H1 (cell line): ENCODE measurements at regions not wholly inside any gene's neighbourhood (a gene's known extent, or its start where the extent isn't known, plus 50 kb on each side); places are given as distances from the start of the nearest gene placed in this dataset.

ENCODE experiments used
- CTCF ChIA-PET: fragments of 300-600 bp; sonication (Branson Sonifier 250); formaldehyde crosslinking; loops from one replicate; lab custom pipeline; 2021; ENCODE audit not compliant: partially characterized antibody; lab: Charles Lee
- POLR2A ChIA-PET: fragments of 300-600 bp; sonication (Branson Sonifier 250); formaldehyde crosslinking; loops from one replicate; lab custom pipeline; 2021; ENCODE audit warnings: inconsistent platforms; ENCODE audit not compliant: partially characterized antibody; lab: Charles Lee
- DNase-seq, 2 experiments: peaks; one replicate each; pipeline versions ENCODE4 v3.0.0 to v3.0.0-alpha.2; 2010 to 2022; ENCODE audit warnings: low spot score in 2 of 2, low read depth in 1 of 2, mixed read lengths in 1 of 2
- FAIRE-seq: peaks from 2 replicates; lab custom pipeline; 2011; peaks lifted over from hg19 to GRCh38; lab: Jason Lieb, UNC
- H2AFZ ChIP-seq: 2 replicates; pipeline ENCODE4 v1.8.1; 2012; ENCODE audit warnings: low read length, inconsistent platforms
- H2AK5ac ChIP-seq: 2 replicates; pipeline ENCODE4 v1.6.1; 2013; ENCODE audit warnings: low read depth, low read length
- H2BK120ac ChIP-seq: replicated peaks from 2 replicates; pipeline ENCODE3; 2013; ENCODE audit warnings: low read depth, low read length, inconsistent platforms
- H2BK12ac ChIP-seq: 2 replicates; pipeline ENCODE4 v1.6.1; 2013; ENCODE audit warnings: low read depth, low read length
- H2BK15ac ChIP-seq: 2 replicates; pipeline ENCODE4 v1.6.1; 2013; ENCODE audit warnings: low read length
- H2BK20ac ChIP-seq: 2 replicates; pipeline ENCODE4 v1.6.1; 2013; ENCODE audit warnings: low read length
- H2BK5ac ChIP-seq: 2 replicates; pipeline ENCODE4 v1.6.1; 2013; ENCODE audit warnings: low read depth, low read length
- H3K14ac ChIP-seq: 2 replicates; pipeline ENCODE4 v1.6.1; 2013; ENCODE audit warnings: inconsistent platforms; ENCODE audit not compliant: insufficient read length
- H3K18ac ChIP-seq: 2 replicates; pipeline ENCODE4 v1.6.1; 2013; ENCODE audit warnings: low read length; ENCODE audit errors: extremely low read depth
- H3K23ac ChIP-seq: 2 replicates; pipeline ENCODE4 v1.6.1; 2013; ENCODE audit warnings: inconsistent platforms; ENCODE audit not compliant: insufficient read length
- H3K23me2 ChIP-seq: 2 replicates; pipeline ENCODE4 v1.6.1; 2013; ENCODE audit warnings: low read depth, low read length
- H3K27ac ChIP-seq: 2 replicates; pipeline ENCODE4 v1.6.1; 2011; ENCODE audit warnings: low read depth, low read length, inconsistent platforms
- H3K27me3 ChIP-seq, 4 experiments: replicated peaks in 1 of 4; 1 replicate in 1 of 4; 2 replicates in 3 of 4; pipeline versions ENCODE4 v1.6.1 to v1.8.1; 2011 to 2013; ENCODE audit warnings: low read length in 3 of 4, mild to moderate bottlenecking in 3 of 4, inconsistent platforms in 2 of 4, mixed read lengths in 2 of 4, moderate library complexity in 1 of 4; ENCODE audit not compliant: control insufficient read depth in 3 of 4, insufficient read depth in 3 of 4; ENCODE audit errors: extremely low read depth in 1 of 4
- H3K36me3 ChIP-seq, 4 experiments: 2 replicates each; pipeline versions ENCODE4 v1.6.1 to v1.8.1; 2011 to 2013; ENCODE audit warnings: mild to moderate bottlenecking in 4 of 4, low read length in 3 of 4, moderate library complexity in 2 of 4, control low read depth in 1 of 4, inconsistent platforms in 1 of 4; ENCODE audit not compliant: insufficient read depth in 4 of 4, control insufficient read depth in 2 of 4
- H3K4ac ChIP-seq: replicated peaks from 2 replicates; pipeline ENCODE3; 2013; ENCODE audit warnings: low read length, low read depth, mixed read lengths, inconsistent platforms; ENCODE audit not compliant: insufficient read length
- H3K4me1 ChIP-seq, 4 experiments: replicated peaks in 1 of 4; 1 replicate in 1 of 4; 2 replicates in 3 of 4; pipeline versions ENCODE4 v1.6.1 to v1.8.1; 2011 to 2013; ENCODE audit warnings: low read length in 3 of 4, inconsistent platforms in 2 of 4, mixed read lengths in 1 of 4; ENCODE audit not compliant: insufficient read depth in 4 of 4, control insufficient read depth in 3 of 4
- H3K4me2 ChIP-seq, 2 experiments: 2 replicates each; pipeline versions ENCODE4 v1.6.1 to v1.8.1; 2011 to 2013; ENCODE audit warnings: low read depth in 2 of 2, low read length in 2 of 2, control low read depth in 1 of 2, inconsistent platforms in 1 of 2, mild to moderate bottlenecking in 1 of 2; ENCODE audit not compliant: insufficient read depth in 1 of 2
- H3K4me3 ChIP-seq, 4 experiments: fragments of 200-600, 300-600 bp in 1 of 4; sonication (generic), shearing (Covaris generic), sonication (Bioruptor Twin) in 1 of 4; 2 replicates each; pipeline versions ENCODE4 v1.5.1 to v1.8.1; 2011 to 2016; ENCODE audit warnings: low read length in 4 of 4, low read depth in 3 of 4, control low read depth in 2 of 4, inconsistent platforms in 2 of 4, mild to moderate bottlenecking in 2 of 4, mixed read lengths in 1 of 4, moderate library complexity in 1 of 4; ENCODE audit not compliant: insufficient read depth in 2 of 4; ENCODE audit errors: extremely low read depth in 1 of 4
- H3K56ac ChIP-seq: replicated peaks from 2 replicates; pipeline ENCODE3; 2013; ENCODE audit warnings: low read depth, mild to moderate bottlenecking, mixed read lengths, low read length, inconsistent platforms; ENCODE audit not compliant: insufficient read length
- H3K79me1 ChIP-seq: 2 replicates; pipeline ENCODE4 v1.6.1; 2013; ENCODE audit warnings: low read depth, low read length, control low read depth
- H3K79me2 ChIP-seq, 2 experiments: 2 replicates each; pipeline versions ENCODE4 v1.6.1 to v1.8.1; 2012 to 2013; ENCODE audit warnings: low read length in 2 of 2, mild to moderate bottlenecking in 2 of 2, inconsistent platforms in 1 of 2; ENCODE audit not compliant: insufficient read depth in 2 of 2, control insufficient read depth in 1 of 2
- H3K9ac ChIP-seq, 4 experiments: replicated peaks in 1 of 4; 1 replicate in 1 of 4; 2 replicates in 3 of 4; pipeline versions ENCODE4 v1.6.1 to v1.8.1; 2011 to 2013; ENCODE audit warnings: low read depth in 3 of 4, low read length in 3 of 4, control low read depth in 2 of 4, mild to moderate bottlenecking in 2 of 4, moderate library complexity in 2 of 4, inconsistent platforms in 1 of 4; ENCODE audit errors: extremely low read depth in 1 of 4
- H3K9me3 ChIP-seq, 2 experiments: 2 replicates each; pipeline versions ENCODE4 v1.6.1 to v1.8.1; 2012 to 2013; ENCODE audit warnings: mild to moderate bottlenecking in 2 of 2, moderate library complexity in 2 of 2, control low read depth in 1 of 2, inconsistent platforms in 1 of 2, low read depth in 1 of 2, low read length in 1 of 2, mixed read lengths in 1 of 2; ENCODE audit not compliant: insufficient read depth in 2 of 2
- H4K20me1 ChIP-seq, 2 experiments: replicated peaks in 1 of 2; 2 replicates each; pipeline versions ENCODE3 to v1.8.1; 2011 to 2013; ENCODE audit warnings: inconsistent platforms in 2 of 2, low read length in 2 of 2, mild to moderate bottlenecking in 1 of 2; ENCODE audit not compliant: insufficient read depth in 2 of 2, control insufficient read depth in 1 of 2
- H4K5ac ChIP-seq: 2 replicates; pipeline ENCODE4 v1.6.1; 2013; ENCODE audit warnings: low read length, low read depth, mixed read lengths, inconsistent platforms; ENCODE audit not compliant: insufficient read length
- H4K8ac ChIP-seq: 2 replicates; pipeline ENCODE4 v1.8.0; 2013; ENCODE audit warnings: mild to moderate bottlenecking, moderate library complexity, low read length, inconsistent platforms; ENCODE audit not compliant: insufficient read depth; ENCODE audit errors: extremely low read depth
- H4K91ac ChIP-seq: replicated peaks from 2 replicates; pipeline ENCODE3; 2013; ENCODE audit warnings: low read length, mixed read lengths, inconsistent platforms; ENCODE audit not compliant: insufficient read length
- ASH2L ChIP-seq: fragments of 200-600, 300-600 bp; sonication (generic); IDR thresholded peaks from one replicate; pipeline ENCODE4 v1.7.1; 2017; ENCODE audit warnings: low read length
- CEBPB ChIP-seq: IDR thresholded peaks from 2 replicates; pipeline ENCODE4 v1.6.1; 2012; ENCODE audit warnings: low read depth, low read length
- NANOG ChIP-seq: IDR thresholded peaks from 2 replicates; pipeline ENCODE4 v1.6.1; 2011; ENCODE audit warnings: low read length, low read depth, mild to moderate bottlenecking, inconsistent platforms; ENCODE audit not compliant: insufficient read depth, poor library complexity, severe bottlenecking
- SRF ChIP-seq: IDR thresholded peaks from 2 replicates; pipeline ENCODE4 v1.6.1; 2011; ENCODE audit warnings: mild to moderate bottlenecking, low read depth, low read length, moderate library complexity
- SUZ12 ChIP-seq: fragments of 200-600 bp; sonication (generic); IDR thresholded peaks from 2 replicates; pipeline ENCODE4 v1.6.1; 2012; ENCODE audit warnings: mild to moderate bottlenecking, inconsistent platforms, low read length, moderate library complexity, mixed read lengths
- TAF1 ChIP-seq: IDR thresholded peaks from 2 replicates; pipeline ENCODE4 v1.6.1; 2011; ENCODE audit warnings: mild to moderate bottlenecking, low read depth, low read length
- WGBS, 2 experiments: shearing (Covaris generic) in 1 of 2; methylation state at CpG; one replicate each; pipeline versions ENCODE4 v1.1.6 to v1.1.7; 2013 to 2015; ENCODE audit warnings: low lambda C conversion rate in 2 of 2, mixed read lengths in 2 of 2, inconsistent platforms in 1 of 2, low coverage in 1 of 2, missing lambda C conversion rate in 1 of 2; ENCODE audit not compliant: insufficient replicate concordance in 2 of 2, insufficient coverage in 1 of 2, insufficient read length in 1 of 2; ENCODE audit errors: extremely low coverage in 1 of 2, missing lambda C conversion rate in 1 of 2; 5-methylcytosine and 5-hydroxymethylcytosine counted together

GRCh38 chr5:39816156-39816845, 391.5 kb upstream of the DAB2 start:
- H3K4me1 ChIP-seq, result no peaks in the 10 kb centered on the region
- H2BK20ac ChIP-seq, result no peak overlapping the region
- H2BK15ac ChIP-seq, result no peak overlapping the region
- H3K27me3 ChIP-seq, result peaks cover 0 to 1% (median 0%) of the 10 kb centered on the region in 4 experiments; a peak in 1 of 7 replicates
- H4K8ac ChIP-seq, result no peak overlapping the region
- no peak overlapping the region for H4K91ac ChIP-seq
- ChIA-PET CTCF (no interaction called here), POLR2A (no interaction called here)
- H4K20me1 ChIP-seq, result no peaks in the 10 kb centered on the region
- no peak overlapping the region for H3K4me2 ChIP-seq
- no peak overlapping the region for H2BK12ac ChIP-seq
- H4K5ac ChIP-seq, result no peak overlapping the region
- no peak overlapping the region for H3K27ac ChIP-seq
- H2AFZ ChIP-seq, result no peak overlapping the region
- H3K79me1 ChIP-seq, result no peaks in the 10 kb centered on the region
- no peak overlapping the region for H3K9ac ChIP-seq
- H3K18ac ChIP-seq, result no peak overlapping the region
- H3K4ac ChIP-seq, result no peak overlapping the region
- no peak overlapping the region for H2AK5ac ChIP-seq
- DNase-seq (no peak), FAIRE-seq (no peak)
- H3K9me3 ChIP-seq, result no peaks in the 10 kb centered on the region
- no peaks in the 10 kb centered on the region for H3K23me2 ChIP-seq
- H3K36me3 ChIP-seq, result no peaks in the 10 kb centered on the region
- WGBS, 2 experiments, result 86% methylated on average over 5 of the region's 5 CpGs; no CpG with 5 or more reads in 1 of the 2 experiments
- no peak overlapping the region for H3K4me3 ChIP-seq
- H2BK120ac ChIP-seq, result no peak overlapping the region
- H3K79me2 ChIP-seq, result no peaks in the 10 kb centered on the region
- H3K14ac ChIP-seq, result no peak overlapping the region
- H3K23ac ChIP-seq, result no peak overlapping the region
- H3K56ac ChIP-seq, result no peak overlapping the region
- H2BK5ac ChIP-seq, result no peak overlapping the region
- TF ChIP-seq CEBPB, result no peak
- TF ChIP-seq SUZ12, result no peak
- no peak for TF ChIP-seq ASH2L
- TF ChIP-seq NANOG, result no peak
- TF ChIP-seq SRF, result no peak
- no peak for TF ChIP-seq TAF1
